ENCODE measurements at regions not wholly inside any gene's neighbourhood (a gene's known extent, or its start where the extent isn't known, plus 50 kb on each side); places are given as distances from the start of the nearest gene placed in this dataset.

DNA sequence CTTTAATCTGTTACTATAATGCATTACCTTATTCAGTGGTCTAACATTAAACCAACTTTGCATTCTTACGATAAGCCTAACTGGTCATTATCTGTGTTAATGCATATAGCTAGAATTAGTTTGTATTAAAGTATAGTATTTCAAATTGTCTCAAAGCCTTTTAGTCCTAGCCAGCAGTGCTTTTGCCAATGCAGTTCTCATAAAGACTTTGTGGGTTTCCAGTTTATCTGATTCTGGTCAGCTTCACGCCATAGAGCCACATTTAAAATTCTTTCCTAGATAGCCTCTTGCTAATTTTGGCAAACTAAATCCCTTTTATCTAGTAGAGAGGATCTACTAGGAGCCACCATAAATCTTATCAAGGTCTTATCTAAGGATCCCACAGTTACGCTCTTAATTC, 78.9 kb upstream of the VASH1 start:
- TF ChIP-seq, protein P1, sequence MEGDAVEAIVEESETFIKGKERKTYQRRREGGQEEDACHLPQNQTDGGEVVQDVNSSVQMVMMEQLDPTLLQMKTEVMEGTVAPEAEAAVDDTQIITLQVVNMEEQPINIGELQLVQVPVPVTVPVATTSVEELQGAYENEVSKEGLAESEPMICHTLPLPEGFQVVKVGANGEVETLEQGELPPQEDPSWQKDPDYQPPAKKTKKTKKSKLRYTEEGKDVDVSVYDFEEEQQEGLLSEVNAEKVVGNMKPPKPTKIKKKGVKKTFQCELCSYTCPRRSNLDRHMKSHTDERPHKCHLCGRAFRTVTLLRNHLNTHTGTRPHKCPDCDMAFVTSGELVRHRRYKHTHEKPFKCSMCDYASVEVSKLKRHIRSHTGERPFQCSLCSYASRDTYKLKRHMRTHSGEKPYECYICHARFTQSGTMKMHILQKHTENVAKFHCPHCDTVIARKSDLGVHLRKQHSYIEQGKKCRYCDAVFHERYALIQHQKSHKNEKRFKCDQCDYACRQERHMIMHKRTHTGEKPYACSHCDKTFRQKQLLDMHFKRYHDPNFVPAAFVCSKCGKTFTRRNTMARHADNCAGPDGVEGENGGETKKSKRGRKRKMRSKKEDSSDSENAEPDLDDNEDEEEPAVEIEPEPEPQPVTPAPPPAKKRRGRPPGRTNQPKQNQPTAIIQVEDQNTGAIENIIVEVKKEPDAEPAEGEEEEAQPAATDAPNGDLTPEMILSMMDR (IDR thresholded peaks at IDR 0.05; ENCODE audit: low read depth, low read length) = no peak
- TF ChIP-seq EZH2phosphoT487 (IDR thresholded peaks at IDR 0.05; ENCODE audit: low read depth) = no peak

Measured in OCI-LY3 (cell line).